GM19455 (cell line): ENCODE measurements at regions not wholly inside any gene's neighbourhood (a gene's known extent, or its start where the extent isn't known, plus 50 kb on each side); places are given as distances from the start of the nearest gene placed in this dataset.

Experiments
- ATAC-seq: cut with Tn5 transposase; IDR thresholded peaks from one replicate; pipeline ENCODE4 v1.9.1; 2021; ENCODE audit not compliant: unreplicated experiment

DNA sequence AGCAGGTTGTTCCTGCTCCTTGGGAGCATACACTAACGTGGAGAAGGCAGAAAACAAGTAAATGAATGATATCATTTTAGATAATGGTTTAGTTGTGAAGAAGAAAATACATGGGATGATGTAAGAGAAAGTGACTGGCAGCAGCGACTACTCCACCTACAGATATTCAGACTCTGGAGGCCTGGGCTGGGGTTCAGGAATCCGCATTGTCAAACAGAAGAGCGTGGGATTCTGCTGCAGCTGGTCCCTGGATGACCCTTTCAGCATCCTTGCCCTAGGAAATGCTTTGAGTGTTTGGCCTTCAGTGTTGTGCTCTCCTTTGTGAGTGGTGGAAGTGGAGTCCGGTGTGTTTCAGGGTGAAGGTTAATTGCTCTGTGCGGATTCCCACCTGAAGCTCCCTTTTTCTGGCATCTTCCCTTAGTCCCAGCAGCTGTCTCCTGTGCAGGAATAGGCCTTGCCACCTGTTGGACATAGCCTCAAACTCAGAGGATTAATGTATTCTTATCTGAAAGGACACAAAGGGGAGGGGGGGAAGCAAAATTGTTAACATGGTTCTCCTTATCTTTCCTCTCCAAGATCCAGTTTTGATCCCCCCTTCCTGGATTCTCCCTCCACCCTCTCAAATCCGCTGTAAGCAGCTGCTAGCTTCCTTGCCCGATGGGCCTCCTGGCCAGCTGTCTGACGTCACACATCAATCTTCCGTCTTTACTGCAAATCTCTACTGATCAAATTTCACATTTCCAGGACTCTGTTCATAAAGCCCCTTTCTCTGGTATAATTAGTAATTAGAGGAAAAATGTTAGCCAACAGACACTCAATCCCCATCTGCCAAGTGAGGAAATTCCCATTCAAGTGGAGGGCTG lies 68.3 kb upstream of the SPAG17 start:
- no peak for ATAC-seq

- no peak for ATAC-seq
Measured at GRCh38 chr1:118252624-118253023, 67.6 kb upstream of the SPAG17 start.

DNA sequence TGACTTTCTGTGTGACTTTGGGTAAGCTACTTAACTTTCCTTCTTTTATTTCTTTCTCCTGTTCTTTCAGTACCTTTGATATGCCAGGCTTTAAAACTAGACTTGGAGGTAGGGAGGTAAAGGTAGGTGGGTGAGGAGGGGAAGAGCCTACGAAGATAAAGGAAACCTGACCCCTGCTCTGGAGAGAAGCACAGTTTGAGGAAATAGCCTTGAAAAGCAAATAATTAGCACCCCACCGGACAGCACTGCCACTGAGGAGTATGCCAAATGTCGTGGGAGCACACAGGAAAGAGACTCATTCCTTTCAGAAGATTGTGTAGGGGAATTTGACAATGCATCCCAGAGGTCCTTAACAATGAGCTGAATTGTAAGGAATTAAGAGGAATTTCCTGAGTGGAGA lies 65.2 kb upstream of the SPAG17 start:
- ATAC-seq = no peak

- ATAC-seq = no peak
Measured at GRCh38 chr1:118249641-118250040, 64.6 kb upstream of the SPAG17 start.

GRCh38 chr1:118247593-118247992 lies 62.6 kb upstream of the SPAG17 start:
- ATAC-seq = no peak

GRCh38 chr1:118246646-118247045 lies 61.6 kb upstream of the SPAG17 start:
- ATAC-seq = no peak

DNA sequence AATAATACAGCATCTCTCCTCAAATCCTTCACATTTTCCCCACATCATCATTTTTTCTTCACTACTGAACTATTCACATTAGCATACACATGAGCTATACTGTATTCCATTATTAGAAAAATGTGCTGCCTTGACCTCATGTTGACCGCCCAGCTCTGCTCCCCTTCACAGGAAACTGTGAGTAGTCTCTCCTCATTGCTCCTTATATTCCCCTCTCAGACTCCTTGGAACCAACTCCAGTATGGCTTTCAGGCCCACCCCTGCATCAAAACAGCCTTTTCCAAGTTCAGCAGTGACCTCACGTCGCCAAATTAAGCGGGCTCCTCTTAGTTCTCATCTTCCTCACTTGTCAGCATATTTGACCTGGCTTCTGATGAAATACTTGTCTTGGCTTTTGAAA lies 59.2 kb upstream of the SPAG17 start:
- no peak for ATAC-seq

GRCh38 chr1:118243269-118243668 lies 58.2 kb upstream of the SPAG17 start:
- no peak for ATAC-seq
